Stimulated activated CD4-positive, alpha-beta T cell treated with anti-CD3 and anti-CD28 coated beads, Interleukin-2, amount 100 ng/mL, for 48 hours (primary cell): ENCODE measurements at regions not wholly inside any gene's neighbourhood (a gene's known extent, or its start where the extent isn't known, plus 50 kb on each side); places are given as distances from the start of the nearest gene placed in this dataset.

Experiments used
- DNase-seq, 2 donors: peaks; one replicate each; pipeline ENCODE4 v3.0.0-alpha.2; 2020

GRCh38 chr2:198324071-198324470 is 519.7 kb downstream of the PLCL1 start:
- DNase-seq, result no peak

DNA sequence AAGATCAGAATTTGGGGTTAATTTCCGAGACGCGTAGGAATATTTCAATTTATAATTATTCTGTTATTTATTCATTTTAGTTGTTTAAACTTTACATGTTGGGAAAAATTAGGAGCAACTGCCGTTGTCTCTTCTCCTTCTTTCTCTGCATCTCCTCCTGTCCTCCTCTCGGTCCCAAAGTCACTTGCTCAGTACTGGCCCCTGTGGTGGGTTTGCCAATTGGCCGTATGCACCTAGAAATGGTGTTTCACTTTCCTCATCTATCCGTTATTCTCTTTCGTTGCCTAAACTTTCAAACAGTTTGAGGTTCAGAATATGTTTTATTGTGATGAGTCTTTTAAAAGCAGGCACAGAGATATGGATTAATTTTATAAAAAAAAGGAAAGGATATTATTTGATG is 517.9 kb downstream of the PLCL1 start:
- no peak for DNase-seq

GRCh38 chr2:198321522-198322088 is 517.2 kb downstream of the PLCL1 start:
- no peak for DNase-seq

DNA sequence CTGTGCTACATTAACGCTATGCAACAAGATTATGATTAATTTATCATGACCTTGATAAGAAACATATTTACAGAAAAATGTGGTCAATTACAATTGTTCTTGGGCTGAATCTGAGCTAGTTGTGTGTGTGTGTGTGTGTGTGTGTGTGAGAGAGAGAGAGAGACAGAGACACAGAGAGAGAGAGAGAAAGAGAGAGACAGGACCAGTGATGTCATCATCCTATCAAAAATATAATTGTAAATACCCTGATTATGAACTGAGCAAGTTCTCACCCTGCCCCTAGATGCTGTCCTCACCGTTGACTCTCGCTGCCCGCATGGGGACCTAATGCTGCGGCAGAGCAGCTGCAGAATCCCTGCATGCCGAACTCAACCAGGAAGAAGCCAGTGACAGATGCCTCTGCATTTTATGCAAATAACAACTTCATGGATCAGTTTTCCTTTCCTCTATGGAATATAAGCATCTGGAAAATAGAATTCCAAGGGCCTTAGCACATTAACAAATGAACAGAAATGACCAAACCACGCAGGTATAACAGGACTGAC is 512.5 kb downstream of the PLCL1 start:
- no peak for DNase-seq

- no peak for DNase-seq
Observed at GRCh38 chr2:198315791-198316630, 511.6 kb downstream of the PLCL1 start.

- no peak for DNase-seq
Observed at GRCh38 chr2:198314559-198315153, 510.3 kb downstream of the PLCL1 start.

DNA sequence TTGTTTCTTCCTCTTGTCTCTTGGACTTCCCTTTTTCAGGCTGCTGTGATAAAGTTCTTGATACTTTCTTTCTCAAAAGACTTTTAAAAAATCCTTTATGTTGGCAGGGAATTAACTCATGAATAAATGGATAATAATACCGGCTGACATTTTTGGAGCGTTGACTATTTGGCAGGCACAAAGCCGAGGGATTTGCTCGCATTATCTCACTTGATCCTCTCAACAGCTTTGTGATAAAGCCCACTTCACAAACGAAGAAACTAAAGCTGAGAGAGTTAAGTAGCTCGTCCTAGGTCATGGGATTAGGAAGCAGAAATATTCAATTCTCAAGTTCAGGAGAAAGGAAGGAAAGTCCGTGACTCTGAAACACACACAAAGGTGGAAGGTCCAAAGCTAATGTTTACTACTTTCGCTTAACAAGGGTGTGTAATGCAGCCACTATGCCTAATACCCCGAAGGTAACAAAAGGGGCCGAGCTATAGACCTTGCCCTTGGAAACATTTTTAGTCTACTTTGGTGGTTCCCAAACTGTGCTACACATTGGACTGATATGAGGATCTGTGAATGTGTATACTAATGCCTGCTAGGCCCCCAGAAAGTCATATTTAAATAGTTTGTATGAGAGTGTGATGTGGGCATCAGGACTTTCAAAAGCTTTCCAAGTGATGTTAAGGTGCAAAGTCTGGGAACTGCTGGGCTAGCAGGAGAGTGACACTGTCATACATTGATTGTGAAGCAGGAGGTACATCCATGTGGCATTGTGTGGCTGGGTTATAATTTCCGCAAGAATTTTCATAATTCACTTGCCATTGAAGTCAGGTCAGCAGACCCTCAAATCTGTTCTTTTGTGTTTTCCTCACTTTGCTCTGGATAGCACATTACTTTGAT is 508.4 kb downstream of the PLCL1 start:
- DNase-seq, result no peak

GRCh38 chr2:198311020-198311419 is 506.6 kb downstream of the PLCL1 start:
- no peak for DNase-seq

DNA sequence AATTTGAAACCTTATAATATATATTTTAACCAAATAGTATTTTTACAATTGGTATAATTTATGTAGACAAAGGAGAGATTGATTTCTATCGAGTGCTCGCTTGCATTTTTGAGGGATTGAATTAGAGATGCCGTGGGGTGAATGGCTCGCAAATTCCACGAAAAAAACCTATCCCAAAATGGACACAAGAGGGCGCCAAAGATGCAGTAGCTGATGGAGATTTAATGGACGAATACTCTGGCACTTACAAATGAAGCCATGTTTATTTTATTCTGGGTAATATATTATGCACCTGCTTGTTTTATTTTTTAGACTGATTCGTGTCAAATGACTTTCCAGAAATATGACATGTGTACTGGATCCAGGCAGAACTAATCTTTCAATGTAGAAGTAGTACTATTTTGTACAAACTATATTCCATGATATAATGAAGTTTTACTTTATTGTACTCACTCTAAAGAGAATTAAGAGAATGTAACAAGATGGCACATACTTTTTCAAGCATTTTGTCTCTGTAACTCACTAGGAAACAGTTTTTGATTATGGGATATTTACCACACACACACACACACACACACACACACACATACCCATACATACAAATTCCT is 505.4 kb downstream of the PLCL1 start:
- DNase-seq, result peak; percentile 59 to 64

GRCh38 chr2:198309081-198309480 is 504.7 kb downstream of the PLCL1 start:
- no peak for DNase-seq

GRCh38 chr2:198308368-198308767 is 504.0 kb downstream of the PLCL1 start:
- no peak for DNase-seq

GRCh38 chr2:198307093-198307492 is 502.7 kb downstream of the PLCL1 start:
- no peak for DNase-seq

GRCh38 chr2:198304859-198305258 is 500.5 kb downstream of the PLCL1 start:
- DNase-seq, result no peak

GRCh38 chr2:198297350-198297749 is 493.0 kb downstream of the PLCL1 start:
- no peak for DNase-seq

GRCh38 chr2:198296665-198297308 is 492.4 kb downstream of the PLCL1 start:
- peak; percentile 53 to 56 for DNase-seq

DNA sequence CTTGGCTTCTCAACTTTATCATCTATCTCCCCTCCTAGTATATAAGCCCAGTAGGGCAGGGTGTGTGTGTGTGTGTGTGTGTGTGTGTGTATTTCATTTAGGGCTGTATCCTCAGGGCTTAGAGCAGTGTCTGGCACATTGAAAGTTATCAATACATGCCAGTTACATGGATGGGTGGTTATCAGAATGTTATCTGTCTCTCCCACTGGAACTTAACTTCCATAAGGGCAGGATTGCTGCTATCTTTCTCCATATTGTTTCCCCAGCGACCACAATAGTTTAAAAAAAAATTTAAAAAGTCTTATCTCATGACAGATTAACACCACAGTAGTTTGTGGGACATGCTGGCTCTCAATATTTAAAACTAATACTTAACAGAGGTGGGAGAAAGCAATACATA is 488.9 kb downstream of the PLCL1 start:
- DNase-seq, result no peak

DNA sequence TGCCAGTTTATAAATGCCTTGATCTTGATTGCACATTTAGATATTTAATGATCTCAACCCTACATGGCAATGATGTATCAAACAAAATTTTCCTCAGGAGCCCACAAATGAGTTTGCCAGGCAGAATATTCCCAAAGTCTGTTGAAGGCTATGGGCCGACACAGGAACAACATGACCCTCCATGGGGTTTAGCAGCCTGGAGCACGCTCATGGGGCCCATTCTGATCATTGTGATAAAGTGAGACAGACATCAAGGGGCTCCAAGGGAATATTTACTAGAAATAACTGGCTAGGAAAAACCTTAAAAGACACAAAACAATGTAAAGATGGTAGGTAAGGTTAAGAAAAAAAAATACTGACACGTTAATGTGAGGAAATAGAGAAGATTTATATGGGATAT is 485.4 kb downstream of the PLCL1 start:
- DNase-seq, result no peak

DNA sequence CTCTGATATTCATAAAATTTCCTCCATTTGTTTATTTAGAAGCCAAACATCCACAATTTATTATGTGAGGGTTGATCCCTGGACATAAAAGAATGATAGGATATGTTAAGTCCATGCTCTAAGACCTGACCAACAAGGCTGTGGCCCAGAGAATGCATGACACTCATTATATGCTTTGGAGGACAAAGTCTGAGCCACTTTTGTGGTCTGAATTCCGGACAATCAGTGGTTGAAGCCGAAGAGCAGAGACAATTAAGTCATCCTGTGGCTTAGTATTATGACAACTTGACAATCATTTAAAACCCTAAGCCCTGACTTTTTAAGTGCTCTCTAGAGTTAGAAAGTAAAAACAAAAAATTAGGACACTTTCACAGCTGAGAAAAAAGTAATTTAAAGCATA is 483.3 kb downstream of the PLCL1 start:
- no peak for DNase-seq

DNA sequence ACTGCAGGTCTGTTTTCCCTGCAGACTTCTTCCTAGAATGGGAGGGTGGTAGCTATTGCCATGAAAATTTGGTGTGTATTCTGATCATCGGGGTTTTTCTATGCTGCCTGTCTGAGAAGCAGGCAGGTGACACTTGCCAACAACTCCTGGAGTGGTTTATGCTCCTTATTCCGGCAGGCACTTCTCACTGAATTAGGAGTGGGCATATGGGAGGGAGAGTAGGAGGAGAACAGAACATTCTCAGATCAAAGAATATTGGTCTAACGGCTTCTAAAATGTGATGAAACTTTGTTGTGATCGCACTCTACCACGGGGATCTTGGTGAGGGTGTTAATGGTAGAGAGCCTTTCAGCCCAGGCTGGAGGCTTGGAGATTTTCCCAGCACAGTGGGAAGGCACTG is 480.8 kb downstream of the PLCL1 start:
- DNase-seq, result no peak

DNA sequence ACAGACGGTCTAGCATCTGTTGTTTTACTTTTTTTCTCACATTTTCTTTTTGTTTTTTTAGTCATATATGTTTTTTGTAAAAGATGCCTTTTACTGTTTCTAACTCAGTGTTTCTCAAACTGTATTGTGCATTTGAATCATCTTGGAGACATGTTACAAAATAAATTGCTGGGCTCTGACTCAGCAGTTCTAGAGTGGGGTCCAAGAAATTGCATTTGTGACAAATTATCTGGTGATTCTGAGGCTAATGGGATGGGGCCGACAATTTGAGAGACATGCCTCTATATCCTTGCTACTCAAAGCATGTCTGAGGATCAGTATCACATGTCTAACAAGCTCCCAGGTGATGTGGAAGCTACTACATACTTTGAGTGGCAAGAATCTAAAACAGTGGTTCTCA is 478.8 kb downstream of the PLCL1 start:
- no peak for DNase-seq

GRCh38 chr2:198282061-198282460 is 477.7 kb downstream of the PLCL1 start:
- DNase-seq, result no peak

- no peak for DNase-seq
Observed at GRCh38 chr2:198280145-198280544, 475.8 kb downstream of the PLCL1 start.
